ENCODE measurements at regions not wholly inside any gene's neighbourhood (a gene's known extent, or its start where the extent isn't known, plus 50 kb on each side); places are given as distances from the start of the nearest gene placed in this dataset.

DNA sequence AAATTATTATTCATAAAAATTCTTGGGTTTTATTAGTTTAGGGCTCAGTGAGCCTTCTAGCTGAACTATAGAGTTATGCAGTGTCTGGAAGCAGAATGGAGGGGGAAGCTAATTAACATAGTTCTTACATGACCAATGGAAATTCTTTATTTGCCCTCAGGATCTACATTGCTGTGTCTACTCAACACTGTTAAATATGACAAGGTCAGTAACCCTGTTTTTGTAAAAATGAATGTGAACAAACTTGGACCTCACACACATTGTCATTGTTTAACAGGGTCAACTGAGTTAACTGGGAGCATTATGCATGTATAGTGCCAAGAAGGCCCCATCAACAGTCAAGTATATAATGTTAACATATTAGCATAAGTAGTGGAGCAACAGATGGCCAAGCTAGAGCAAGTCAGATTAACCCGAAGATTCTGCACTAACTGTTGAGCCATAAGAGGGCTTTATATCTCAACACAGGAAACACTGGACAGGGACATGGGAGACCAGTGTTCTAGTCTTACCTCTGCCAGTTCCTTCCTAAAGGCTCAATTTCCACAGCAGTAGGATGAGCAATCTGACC lies 122.5 kb upstream of the SEM1 start:
- no peak for TF ChIP-seq POLR2A (IDR thresholded peaks at IDR 0.05)
- TF ChIP-seq, protein P1, sequence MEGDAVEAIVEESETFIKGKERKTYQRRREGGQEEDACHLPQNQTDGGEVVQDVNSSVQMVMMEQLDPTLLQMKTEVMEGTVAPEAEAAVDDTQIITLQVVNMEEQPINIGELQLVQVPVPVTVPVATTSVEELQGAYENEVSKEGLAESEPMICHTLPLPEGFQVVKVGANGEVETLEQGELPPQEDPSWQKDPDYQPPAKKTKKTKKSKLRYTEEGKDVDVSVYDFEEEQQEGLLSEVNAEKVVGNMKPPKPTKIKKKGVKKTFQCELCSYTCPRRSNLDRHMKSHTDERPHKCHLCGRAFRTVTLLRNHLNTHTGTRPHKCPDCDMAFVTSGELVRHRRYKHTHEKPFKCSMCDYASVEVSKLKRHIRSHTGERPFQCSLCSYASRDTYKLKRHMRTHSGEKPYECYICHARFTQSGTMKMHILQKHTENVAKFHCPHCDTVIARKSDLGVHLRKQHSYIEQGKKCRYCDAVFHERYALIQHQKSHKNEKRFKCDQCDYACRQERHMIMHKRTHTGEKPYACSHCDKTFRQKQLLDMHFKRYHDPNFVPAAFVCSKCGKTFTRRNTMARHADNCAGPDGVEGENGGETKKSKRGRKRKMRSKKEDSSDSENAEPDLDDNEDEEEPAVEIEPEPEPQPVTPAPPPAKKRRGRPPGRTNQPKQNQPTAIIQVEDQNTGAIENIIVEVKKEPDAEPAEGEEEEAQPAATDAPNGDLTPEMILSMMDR (IDR thresholded peaks at IDR 0.05): no peak
